Endothelial cell of umbilical vein (primary cell): ENCODE measurements at regions not wholly inside any gene's neighbourhood (a gene's known extent, or its start where the extent isn't known, plus 50 kb on each side); places are given as distances from the start of the nearest gene placed in this dataset.

Source experiments
- BruUV-seq: library from RNA; stranded (reverse); fragments of 400-500 nt; replicated peaks from 2 replicates; lab custom pipeline; 2021; lab: Mats Ljungman, UMichigan
- CTCF ChIA-PET: fragments of 300-600, 350-600 bp; sonication (Branson Sonifier 250); formaldehyde crosslinking; loops from one replicate; lab custom pipeline; 2021; ENCODE audit warnings: antibody characterized with exemption, inconsistent platforms; lab: Charles Lee
- POLR2A ChIA-PET: fragments of 300-600, 350-600 bp; sonication (Branson Sonifier 250); formaldehyde crosslinking; loops from one replicate; lab custom pipeline; 2021; ENCODE audit warnings: antibody characterized with exemption, inconsistent platforms; lab: Charles Lee
- DNase-seq: peaks from one replicate; pipeline ENCODE4 v3.0.0-alpha.2; 2011; ENCODE audit warnings: low read depth, low spot score
- FAIRE-seq: peaks from 2 replicates; lab custom pipeline; 2011; peaks lifted over from hg19 to GRCh38; lab: Jason Lieb, UNC
- H2AFZ ChIP-seq: 2 replicates; pipeline ENCODE4 v1.6.0; 2012; ENCODE audit warnings: low read depth, low read length, control low read depth, inconsistent platforms
- H3K27ac ChIP-seq: 2 replicates; pipeline ENCODE4 v1.5.1; 2011; ENCODE audit warnings: low read depth, mild to moderate bottlenecking, control low read depth, low read length, moderate library complexity; ENCODE audit not compliant: insufficient read depth
- H3K27me3 ChIP-seq, 2 experiments: 2 replicates each; pipeline versions ENCODE4 v1.6.0 to v1.6.1; 2011; ENCODE audit warnings: low read length in 2 of 2, mixed read lengths in 1 of 2; ENCODE audit not compliant: control insufficient read depth in 2 of 2, insufficient read depth in 2 of 2
- H3K36me3 ChIP-seq, 2 experiments: 2 replicates in 1 of 2; 3 replicates in 1 of 2; pipeline ENCODE4 v1.5.1; 2011; ENCODE audit warnings: low read length in 2 of 2, mild to moderate bottlenecking in 1 of 2, moderate library complexity in 1 of 2; ENCODE audit not compliant: control insufficient read depth in 2 of 2, insufficient read depth in 2 of 2; ENCODE audit errors: extremely low read depth in 1 of 2
- H3K4me1 ChIP-seq: 3 replicates; pipeline ENCODE4 v1.5.1; 2011; ENCODE audit warnings: mild to moderate bottlenecking, low read length; ENCODE audit not compliant: control insufficient read depth, insufficient read depth; ENCODE audit errors: extremely low read depth
- H3K4me2 ChIP-seq: 2 replicates; pipeline ENCODE4 v1.6.1; 2011; ENCODE audit warnings: low read length, control low read depth, mixed read lengths; ENCODE audit not compliant: insufficient read depth
- H3K4me3 ChIP-seq, 3 experiments: fragments of 200-600 bp in 1 of 3; sonication (generic), shearing (Covaris generic) in 1 of 3; replicated peaks in 1 of 3; 2 replicates each; pipeline ENCODE4 v1.5.1; 2011 to 2016; ENCODE audit warnings: control low read depth in 3 of 3, low read length in 3 of 3, mild to moderate bottlenecking in 2 of 3, inconsistent platforms in 1 of 3, low read depth in 1 of 3, moderate library complexity in 1 of 3; ENCODE audit not compliant: insufficient read depth in 1 of 3
- H3K79me2 ChIP-seq: 2 replicates; pipeline ENCODE4 v1.6.0; 2012; ENCODE audit warnings: low read length, inconsistent platforms; ENCODE audit not compliant: control insufficient read depth, insufficient read depth
- H3K9ac ChIP-seq: replicated peaks from 2 replicates; pipeline ENCODE3; 2011; ENCODE audit warnings: low read length, control low read depth; ENCODE audit not compliant: insufficient read depth; ENCODE audit errors: extremely low read depth
- H3K9me1 ChIP-seq: replicated peaks from 3 replicates; pipeline ENCODE4 v1.6.0; 2011; ENCODE audit warnings: mild to moderate bottlenecking, low read length; ENCODE audit not compliant: control insufficient read depth, insufficient read depth; ENCODE audit errors: extremely low read depth
- H3K9me3 ChIP-seq: replicated peaks from 2 replicates; pipeline ENCODE4 v1.5.1; 2012; ENCODE audit warnings: low read length, inconsistent platforms; ENCODE audit not compliant: control insufficient read depth, insufficient read depth
- H4K20me1 ChIP-seq: replicated peaks from 2 replicates; pipeline ENCODE3; 2011; ENCODE audit warnings: mild to moderate bottlenecking, low read length; ENCODE audit not compliant: control insufficient read depth, insufficient read depth; ENCODE audit errors: extremely low read depth
- EZH2 ChIP-seq: IDR thresholded peaks from 2 replicates; pipeline ENCODE4 v1.6.1; 2012; ENCODE audit warnings: borderline replicate concordance, low read depth, mild to moderate bottlenecking, moderate library complexity, low read length, inconsistent platforms; ENCODE audit not compliant: severe bottlenecking
- FOS ChIP-seq: IDR thresholded peaks from 2 replicates; pipeline ENCODE4 v1.6.1; 2011; ENCODE audit warnings: mild to moderate bottlenecking, low read length, moderate library complexity, borderline replicate concordance; ENCODE audit not compliant: insufficient read depth
- GATA2 ChIP-seq: IDR thresholded peaks from 2 replicates; pipeline ENCODE4 v1.7.0; 2011; ENCODE audit warnings: low read depth, mild to moderate bottlenecking, moderate library complexity, mixed read lengths, low read length; ENCODE audit not compliant: insufficient read length, insufficient read depth
- JUN ChIP-seq: IDR thresholded peaks from 2 replicates; pipeline ENCODE4 v1.6.1; 2011; ENCODE audit warnings: borderline replicate concordance, low read depth; ENCODE audit not compliant: insufficient read length, insufficient read depth
- MYC ChIP-seq: IDR thresholded peaks from one replicate; pipeline ENCODE4 v1.6.1; 2011; ENCODE audit warnings: mild to moderate bottlenecking, low read depth, low read length
- POLR2A ChIP-seq: IDR thresholded peaks from 2 replicates; pipeline ENCODE4 v1.6.1; 2012; ENCODE audit warnings: low read depth, mild to moderate bottlenecking, control low read depth, low read length
- POLR2AphosphoS5 ChIP-seq: IDR thresholded peaks from 2 replicates; pipeline ENCODE4 v1.6.1; 2012; ENCODE audit warnings: low read depth, mild to moderate bottlenecking, control low read depth, low read length, moderate library complexity; ENCODE audit not compliant: insufficient read depth
- dilution Hi-C: fragments of 300-500 bp; cut with MboI; formaldehyde crosslinking; loops from one replicate; pipeline ENCODE4 v1.15.0; 2019; ENCODE audit warnings: low sequenced_read_pairs; ENCODE audit not compliant: extremely low pct_ligation_motif_present
- intact Hi-C: fragments of 100-400 bp; cut with micrococcal nuclease; formaldehyde crosslinking; loops from one replicate; pipeline ENCODE4 v1.10.0; 2022
- TF ChIP-seq, protein P1 (sequence below), 2 donors: IDR thresholded peaks; 1 replicate in 1 of 2; 2 replicates in 1 of 2; pipeline ENCODE4 v1.5.1; 2011; ENCODE audit warnings: low read length in 2 of 2, mild to moderate bottlenecking in 2 of 2, moderate library complexity in 2 of 2, control low read depth in 1 of 2, inconsistent platforms in 1 of 2, low read depth in 1 of 2; ENCODE audit not compliant: insufficient read depth in 1 of 2; ENCODE audit errors: extremely low read depth in 1 of 2
- TF ChIP-seq, protein P2 (sequence below): IDR thresholded peaks from 2 replicates; pipeline ENCODE4 v1.6.1; 2011; ENCODE audit not compliant: insufficient read depth, insufficient read length

DNA sequence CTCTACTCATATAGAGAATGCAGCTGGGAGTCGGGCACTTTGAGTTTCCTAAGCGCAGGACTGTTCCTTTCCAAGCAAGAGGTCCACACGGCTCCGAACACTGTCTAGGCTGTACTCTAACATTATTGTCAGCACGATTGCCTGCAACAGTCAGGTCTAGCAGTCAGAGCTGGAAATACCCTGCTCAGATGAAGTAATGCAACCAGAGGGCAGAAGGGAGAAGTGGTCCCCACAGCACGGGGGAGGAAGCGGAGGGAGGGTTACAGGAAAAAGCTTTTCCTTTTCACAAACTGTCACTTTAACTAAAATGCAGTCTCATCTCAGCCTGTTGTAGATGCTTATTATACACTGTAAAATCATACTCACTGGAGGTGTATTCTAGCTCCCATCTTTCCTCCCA is 98.9 kb upstream of the SLC44A3 start:
- Histone ChIP-seq H3K9me1 (no peaks in the 10 kb centered on the region), H3K36me3 (no peaks in the 10 kb centered on the region), H3K4me3 (no peak overlapping the region), H4K20me1 (no peaks in the 10 kb centered on the region), H3K27me3 (peaks cover 4 to 8% of the 10 kb centered on the region in 2 experiments), H3K4me2 (no peak overlapping the region), H3K4me1 (no peaks in the 10 kb centered on the region), H3K27ac (no peak overlapping the region), H3K79me2 (no peaks in the 10 kb centered on the region), H3K9me3 (no peaks in the 10 kb centered on the region), H3K9ac (no peak overlapping the region), H2AFZ (no peak overlapping the region)
- BruUV-seq, result no TSS peak
- DNase-seq (no peak), FAIRE-seq (no peak)
- POLR2A ChIA-PET, result no interaction called here
- dilution Hi-C loops (no loop called here), intact Hi-C loops (no loop called here)
- CTCF ChIA-PET, result interaction anchor here (1.1 kb wide), 1 partner anchor 10 kb away, joined by 3 read pairs; no protein-coding TSS in a partner anchor
- TF ChIP-seq FOS (no peak), POLR2A (no peak)

DNA sequence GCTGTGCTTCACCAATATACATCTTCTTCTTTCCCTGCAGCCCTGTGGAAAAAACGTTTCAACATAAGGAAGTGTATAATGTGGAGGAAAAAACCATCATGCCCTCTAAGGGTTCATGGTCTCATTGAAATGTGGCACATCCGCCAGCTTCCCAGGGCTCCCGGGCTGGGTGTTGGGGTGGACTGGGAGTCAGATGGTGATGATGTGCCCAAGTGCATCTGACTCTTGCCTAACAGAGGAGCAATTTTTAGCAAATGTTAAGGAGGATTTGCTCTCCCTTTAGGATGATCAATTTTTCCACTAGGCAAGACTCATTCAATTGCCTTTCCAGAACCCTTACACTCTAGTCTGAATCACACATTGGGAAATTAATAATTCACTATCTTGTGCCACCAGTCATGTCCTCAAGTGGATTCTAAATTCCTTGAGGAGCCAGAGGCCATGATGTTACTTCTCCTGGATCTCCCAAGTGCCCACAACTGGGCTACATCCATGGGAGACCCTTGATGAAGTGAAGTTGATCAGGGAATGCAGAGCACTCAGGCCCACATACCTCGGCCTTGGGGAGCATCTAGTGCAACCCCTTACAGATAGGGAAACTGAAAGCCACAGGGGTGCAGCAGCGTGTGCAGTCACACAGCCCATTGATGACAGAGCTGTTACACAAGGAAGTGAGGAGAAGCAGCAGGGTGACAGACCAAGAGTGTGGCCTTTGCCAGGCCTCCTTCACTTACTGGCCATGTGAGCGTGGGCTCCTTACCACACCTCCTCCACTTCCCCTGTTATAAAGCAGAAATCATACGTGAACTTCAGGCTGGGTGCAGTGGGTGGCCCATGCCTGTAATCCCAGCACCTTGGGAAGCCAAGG is 100.0 kb upstream of the SLC44A3 start:
- Histone ChIP-seq H2AFZ (no peak overlapping the region), H3K36me3 (no peaks in the 10 kb centered on the region), H3K4me3 (no peak overlapping the region), H3K4me1 (no peaks in the 10 kb centered on the region), H3K9me1 (no peaks in the 10 kb centered on the region), H3K79me2 (no peaks in the 10 kb centered on the region), H3K27ac (no peak overlapping the region), H3K9me3 (no peaks in the 10 kb centered on the region), H3K4me2 (no peak overlapping the region), H3K27me3 (peaks cover 4 to 8% of the 10 kb centered on the region in 2 experiments), H4K20me1 (no peaks in the 10 kb centered on the region), H3K9ac (no peak overlapping the region)
- no TSS peak for BruUV-seq
- TF ChIP-seq, protein P1, sequence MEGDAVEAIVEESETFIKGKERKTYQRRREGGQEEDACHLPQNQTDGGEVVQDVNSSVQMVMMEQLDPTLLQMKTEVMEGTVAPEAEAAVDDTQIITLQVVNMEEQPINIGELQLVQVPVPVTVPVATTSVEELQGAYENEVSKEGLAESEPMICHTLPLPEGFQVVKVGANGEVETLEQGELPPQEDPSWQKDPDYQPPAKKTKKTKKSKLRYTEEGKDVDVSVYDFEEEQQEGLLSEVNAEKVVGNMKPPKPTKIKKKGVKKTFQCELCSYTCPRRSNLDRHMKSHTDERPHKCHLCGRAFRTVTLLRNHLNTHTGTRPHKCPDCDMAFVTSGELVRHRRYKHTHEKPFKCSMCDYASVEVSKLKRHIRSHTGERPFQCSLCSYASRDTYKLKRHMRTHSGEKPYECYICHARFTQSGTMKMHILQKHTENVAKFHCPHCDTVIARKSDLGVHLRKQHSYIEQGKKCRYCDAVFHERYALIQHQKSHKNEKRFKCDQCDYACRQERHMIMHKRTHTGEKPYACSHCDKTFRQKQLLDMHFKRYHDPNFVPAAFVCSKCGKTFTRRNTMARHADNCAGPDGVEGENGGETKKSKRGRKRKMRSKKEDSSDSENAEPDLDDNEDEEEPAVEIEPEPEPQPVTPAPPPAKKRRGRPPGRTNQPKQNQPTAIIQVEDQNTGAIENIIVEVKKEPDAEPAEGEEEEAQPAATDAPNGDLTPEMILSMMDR (IDR thresholded peaks at IDR 0.05; ENCODE audit: extremely low read depth in 1 of 2, insufficient read depth in 1 of 2, low read depth in 1 of 2, low read length in 2 of 2), result no peak
- TF ChIP-seq POLR2A (no peak), GATA2 (no peak), MYC (no peak), POLR2AphosphoS5 (no peak), EZH2 (no peak), JUN (no peak), FOS (no peak)
- TF ChIP-seq, protein P2, sequence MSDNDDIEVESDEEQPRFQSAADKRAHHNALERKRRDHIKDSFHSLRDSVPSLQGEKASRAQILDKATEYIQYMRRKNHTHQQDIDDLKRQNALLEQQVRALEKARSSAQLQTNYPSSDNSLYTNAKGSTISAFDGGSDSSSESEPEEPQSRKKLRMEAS, result no peak
- intact Hi-C loops (no loop called here), dilution Hi-C loops (no loop called here)
- FAIRE-seq (no peak), DNase-seq (no peak)
- ChIA-PET POLR2A (no interaction called here), CTCF (interaction anchor here (1.1 kb wide), 1 partner anchor 134 kb away, joined by 3 read pairs; no protein-coding TSS in a partner anchor)
